ENCODE measurements at regions not wholly inside any gene's neighbourhood (a gene's known extent, or its start where the extent isn't known, plus 50 kb on each side); places are given as distances from the start of the nearest gene placed in this dataset.

DNA sequence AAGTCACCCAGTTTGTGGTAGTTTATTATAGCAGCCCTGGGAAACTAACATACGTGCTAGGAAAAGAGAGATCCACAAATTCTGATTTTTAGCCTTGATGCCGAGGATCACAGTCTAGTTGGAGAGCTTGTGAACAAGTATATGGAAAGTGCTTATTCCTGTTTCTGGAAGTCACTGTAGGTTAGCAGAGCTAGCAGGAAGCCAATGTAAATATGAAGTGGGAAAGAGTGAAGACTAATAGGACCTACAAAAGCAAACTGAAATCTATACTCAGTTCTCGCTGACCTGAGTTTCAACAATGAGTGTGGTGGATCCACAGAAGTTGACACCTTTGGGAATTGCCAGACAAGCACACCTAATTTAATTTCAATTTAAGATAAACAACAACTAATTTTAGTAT lies 254.9 kb downstream of the PLK2 start:
- no peak for TF ChIP-seq POLR2A (IDR thresholded peaks at IDR 0.05)
- TF ChIP-seq, protein P1, sequence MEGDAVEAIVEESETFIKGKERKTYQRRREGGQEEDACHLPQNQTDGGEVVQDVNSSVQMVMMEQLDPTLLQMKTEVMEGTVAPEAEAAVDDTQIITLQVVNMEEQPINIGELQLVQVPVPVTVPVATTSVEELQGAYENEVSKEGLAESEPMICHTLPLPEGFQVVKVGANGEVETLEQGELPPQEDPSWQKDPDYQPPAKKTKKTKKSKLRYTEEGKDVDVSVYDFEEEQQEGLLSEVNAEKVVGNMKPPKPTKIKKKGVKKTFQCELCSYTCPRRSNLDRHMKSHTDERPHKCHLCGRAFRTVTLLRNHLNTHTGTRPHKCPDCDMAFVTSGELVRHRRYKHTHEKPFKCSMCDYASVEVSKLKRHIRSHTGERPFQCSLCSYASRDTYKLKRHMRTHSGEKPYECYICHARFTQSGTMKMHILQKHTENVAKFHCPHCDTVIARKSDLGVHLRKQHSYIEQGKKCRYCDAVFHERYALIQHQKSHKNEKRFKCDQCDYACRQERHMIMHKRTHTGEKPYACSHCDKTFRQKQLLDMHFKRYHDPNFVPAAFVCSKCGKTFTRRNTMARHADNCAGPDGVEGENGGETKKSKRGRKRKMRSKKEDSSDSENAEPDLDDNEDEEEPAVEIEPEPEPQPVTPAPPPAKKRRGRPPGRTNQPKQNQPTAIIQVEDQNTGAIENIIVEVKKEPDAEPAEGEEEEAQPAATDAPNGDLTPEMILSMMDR (IDR thresholded peaks at IDR 0.05): no peak
